ENCODE measurements at regions not wholly inside any gene's neighbourhood (a gene's known extent, or its start where the extent isn't known, plus 50 kb on each side); places are given as distances from the start of the nearest gene placed in this dataset.
A peak's percentile ranks its signal among the peaks of the same experiment; 100 is the strongest.

- TF ChIP-seq CTCF (IDR thresholded peaks at IDR 0.05; ENCODE audit: low read depth, low read length, missing control alignments): no peak
- in situ Hi-C loops (cut with HindIII; ENCODE audit: low pct_ligation_motif_present, low sequenced_read_pairs): no loop called here
Observed at GRCh38 chr9:107079589-107079988, 203.5 kb upstream of the RAD23B start.

GRCh38 chr9:107080130-107080529, 202.9 kb upstream of the RAD23B start:
- DNase-seq: no peak
- no peaks in the 10 kb centered on the region for H3K36me3 ChIP-seq (replicated peaks)
- no peaks in the 10 kb centered on the region for H3K27me3 ChIP-seq (replicated peaks)
- no peak overlapping the region for H3K4me3 ChIP-seq (ENCODE audit: low read depth, low read length)
- TF ChIP-seq CTCF (IDR thresholded peaks at IDR 0.05; ENCODE audit: low read depth, low read length, missing control alignments): no peak
- in situ Hi-C loops (cut with HindIII; ENCODE audit: low pct_ligation_motif_present, low sequenced_read_pairs): no loop called here
- H3K27ac ChIP-seq: no peak overlapping the region

More at GRCh38 chr9:107079589-107079988, 203.5 kb upstream of the RAD23B start:
- DNase-seq: no peak
- Histone ChIP-seq H3K36me3 (replicated peaks) (no peaks in the 10 kb centered on the region), H3K27me3 (replicated peaks) (no peaks in the 10 kb centered on the region), H3K27ac (no peak overlapping the region), H3K4me3 (ENCODE audit: low read depth, low read length) (no peak overlapping the region)

- no peak for TF ChIP-seq CTCF (IDR thresholded peaks at IDR 0.05; ENCODE audit: low read depth, low read length, missing control alignments)
- Histone ChIP-seq H3K27ac (no peak overlapping the region), H3K36me3 (replicated peaks) (no peaks in the 10 kb centered on the region), H3K4me3 (ENCODE audit: low read depth, low read length) (no peak overlapping the region), H3K27me3 (replicated peaks) (no peaks in the 10 kb centered on the region)
- no peak for DNase-seq
- in situ Hi-C loops (cut with HindIII; ENCODE audit: low pct_ligation_motif_present, low sequenced_read_pairs): no loop called here
Observed at GRCh38 chr9:107086460-107086859, 196.6 kb upstream of the RAD23B start.

GRCh38 chr9:107087222-107087621, 195.9 kb upstream of the RAD23B start:
- no peak for DNase-seq
- H3K36me3 ChIP-seq (replicated peaks): no peaks in the 10 kb centered on the region
- H3K27me3 ChIP-seq (replicated peaks): no peaks in the 10 kb centered on the region
- in situ Hi-C loops (cut with HindIII; ENCODE audit: low pct_ligation_motif_present, low sequenced_read_pairs): no loop called here
- H3K4me3 ChIP-seq (ENCODE audit: low read depth, low read length): no peak overlapping the region
- TF ChIP-seq CTCF (IDR thresholded peaks at IDR 0.05; ENCODE audit: low read depth, low read length, missing control alignments): peak; percentile 23
- H3K27ac ChIP-seq: no peak overlapping the region

- no peak for DNase-seq
- Histone ChIP-seq H3K27me3 (replicated peaks) (no peaks in the 10 kb centered on the region), H3K4me3 (ENCODE audit: low read depth, low read length) (no peak overlapping the region), H3K36me3 (replicated peaks) (no peaks in the 10 kb centered on the region), H3K27ac (no peak overlapping the region)
- in situ Hi-C loops (cut with HindIII; ENCODE audit: low pct_ligation_motif_present, low sequenced_read_pairs): no loop called here
- TF ChIP-seq CTCF (IDR thresholded peaks at IDR 0.05; ENCODE audit: low read depth, low read length, missing control alignments): no peak
Observed at GRCh38 chr9:107090218-107090617, 192.9 kb upstream of the RAD23B start.

GRCh38 chr9:107093365-107094060, 189.6 kb upstream of the RAD23B start:
- Histone ChIP-seq H3K4me3 (ENCODE audit: low read depth, low read length) (no peak overlapping the region), H3K27ac (no peak overlapping the region), H3K27me3 (replicated peaks) (no peaks in the 10 kb centered on the region), H3K36me3 (replicated peaks) (no peaks in the 10 kb centered on the region)
- no peak for TF ChIP-seq CTCF (IDR thresholded peaks at IDR 0.05; ENCODE audit: low read depth, low read length, missing control alignments)
- no peak for DNase-seq
- in situ Hi-C loops (cut with HindIII; ENCODE audit: low pct_ligation_motif_present, low sequenced_read_pairs): no loop called here
